ENCODE measurements at regions not wholly inside any gene's neighbourhood (a gene's known extent, or its start where the extent isn't known, plus 50 kb on each side); places are given as distances from the start of the nearest gene placed in this dataset.
A peak's percentile ranks its signal among the peaks of the same experiment; 100 is the strongest.

- peaks cover 24% of the 10 kb centered on the region for H3K9me3 Mint-ChIP-seq
- H3K4me3 Mint-ChIP-seq, result no peak overlapping the region
- no peaks in the 10 kb centered on the region for H3K36me3 Mint-ChIP-seq (ENCODE audit: low read depth)
- H3K27me3 Mint-ChIP-seq (ENCODE audit: low read depth), result no peaks in the 10 kb centered on the region
- H3K4me1 Mint-ChIP-seq, result peaks cover 6% of the 10 kb centered on the region
- TF ChIP-seq CTCF (IDR thresholded peaks at IDR 0.05; ENCODE audit: unreplicated experiment in 3 of 3), result no peak
- H3K27ac Mint-ChIP-seq, result no peak overlapping the region
Observed at GRCh38 chr9:2346277-2346913, 275.2 kb upstream of the VLDLR start.

- H3K4me1 Mint-ChIP-seq, result peaks cover 25% of the 10 kb centered on the region
- no peak for TF ChIP-seq CTCF (IDR thresholded peaks at IDR 0.05; ENCODE audit: unreplicated experiment in 3 of 3)
- H3K36me3 Mint-ChIP-seq (ENCODE audit: low read depth), result no peaks in the 10 kb centered on the region
- H3K4me3 Mint-ChIP-seq, result no peak overlapping the region
- no peaks in the 10 kb centered on the region for H3K27me3 Mint-ChIP-seq (ENCODE audit: low read depth)
- peaks cover 24% of the 10 kb centered on the region for H3K9me3 Mint-ChIP-seq
- no peak overlapping the region for H3K27ac Mint-ChIP-seq
Observed at GRCh38 chr9:2351324-2351723, 270.3 kb upstream of the VLDLR start.

GRCh38 chr9:2354216-2354615 lies 267.4 kb upstream of the VLDLR start:
- H3K27me3 Mint-ChIP-seq (ENCODE audit: low read depth), result no peaks in the 10 kb centered on the region
- H3K36me3 Mint-ChIP-seq (ENCODE audit: low read depth), result no peaks in the 10 kb centered on the region
- H3K9me3 Mint-ChIP-seq, result peaks cover 13% of the 10 kb centered on the region
- TF ChIP-seq CTCF (IDR thresholded peaks at IDR 0.05; ENCODE audit: unreplicated experiment in 3 of 3), result no peak
- peak overlapping the region; percentile 75 to 95 (median 91) for H3K27ac Mint-ChIP-seq
- peaks cover 28% of the 10 kb centered on the region for H3K4me1 Mint-ChIP-seq
- no peak overlapping the region for H3K4me3 Mint-ChIP-seq

- H3K27ac Mint-ChIP-seq, result peak overlapping the region; percentile 75 to 95 (median 91)
- no peaks in the 10 kb centered on the region for H3K27me3 Mint-ChIP-seq (ENCODE audit: low read depth)
- TF ChIP-seq CTCF (IDR thresholded peaks at IDR 0.05; ENCODE audit: unreplicated experiment in 3 of 3), result no peak
- H3K4me1 Mint-ChIP-seq, result peaks cover 36% of the 10 kb centered on the region
- H3K36me3 Mint-ChIP-seq (ENCODE audit: low read depth), result no peaks in the 10 kb centered on the region
- peaks cover 6% of the 10 kb centered on the region for H3K9me3 Mint-ChIP-seq
- no peak overlapping the region for H3K4me3 Mint-ChIP-seq
Observed at GRCh38 chr9:2354856-2355696, 266.5 kb upstream of the VLDLR start.

GRCh38 chr9:2355697-2355983 lies 265.9 kb upstream of the VLDLR start:
- peak overlapping the region; percentile 75 to 95 (median 91) for H3K27ac Mint-ChIP-seq
- peaks cover 3% of the 10 kb centered on the region for H3K9me3 Mint-ChIP-seq
- no peak for TF ChIP-seq CTCF (IDR thresholded peaks at IDR 0.05; ENCODE audit: unreplicated experiment in 3 of 3)

More at GRCh38 chr9:2355697-2355983, 265.9 kb upstream of the VLDLR start:
- no peaks in the 10 kb centered on the region for H3K27me3 Mint-ChIP-seq (ENCODE audit: low read depth)
- H3K4me3 Mint-ChIP-seq, result no peak overlapping the region
- peaks cover 40% of the 10 kb centered on the region for H3K4me1 Mint-ChIP-seq
- no peaks in the 10 kb centered on the region for H3K36me3 Mint-ChIP-seq (ENCODE audit: low read depth)

All from nephron (organoid).